GM12878 (cell line): ENCODE measurements at regions not wholly inside any gene's neighbourhood (a gene's known extent, or its start where the extent isn't known, plus 50 kb on each side); places are given as distances from the start of the nearest gene placed in this dataset.

ENCODE experiments used
- ATAC-seq: fragments of 200-7000 bp; cut with Tn5 transposase; 3 replicates; pipeline ENCODE4 v1.9.1; 2020; ENCODE audit warnings: mild to moderate bottlenecking, moderate library complexity
- BruUV-seq: library from RNA; stranded (reverse); fragments of 400-500 nt; replicated peaks from 2 replicates; lab custom pipeline; 2021; lab: Mats Ljungman, UMichigan
- CTCF ChIA-PET: fragments of 300-600 bp; sonication (Branson Sonifier 250); formaldehyde crosslinking; extraction: SDS; loops from one replicate; lab custom pipeline; 2021; ENCODE audit warnings: inconsistent platforms; lab: Yijun Ruan, JAX
- POLR2A ChIA-PET: fragments of 350-600 bp; formaldehyde crosslinking; extraction: SDS; loops from one replicate; lab custom pipeline; 2021; ENCODE audit warnings: inconsistent platforms; lab: Charles Lee
- RAD21 ChIA-PET: fragments of 300-600 bp; sonication (Branson Sonifier 250); formaldehyde crosslinking; loops from one replicate; lab custom pipeline; 2023; ENCODE audit warnings: antibody characterized with exemption; ENCODE audit not compliant: unreplicated experiment; lab: Charles Lee
- SMC1A ChIA-PET: fragments of 300-600 bp; sonication (Branson Sonifier 250); formaldehyde crosslinking; loops from one replicate; lab custom pipeline; 2023; ENCODE audit not compliant: unreplicated experiment, uncharacterized antibody; lab: Charles Lee
- DNase-seq: peaks from one replicate; pipeline ENCODE4 v3.0.0-alpha.2; 2011; ENCODE audit warnings: low read depth, low spot score
- FAIRE-seq: peaks from 3 replicates; lab custom pipeline; 2011; peaks lifted over from hg19 to GRCh38; lab: Jason Lieb, UNC
- H2AFZ ChIP-seq: 2 replicates; pipeline ENCODE4 v1.6.0; 2011; ENCODE audit warnings: low read depth, low read length, control low read depth; ENCODE audit not compliant: control insufficient read depth
- H3K27ac ChIP-seq: 2 replicates; pipeline ENCODE4 v1.5.1; 2011; ENCODE audit warnings: control low read depth; ENCODE audit not compliant: control insufficient read depth, insufficient read depth
- H3K27me3 ChIP-seq, 2 experiments: replicated peaks in 1 of 2; 2 replicates each; pipeline versions ENCODE4 v1.6.0 to v1.6.1; 2011; ENCODE audit warnings: low read length in 1 of 2; ENCODE audit not compliant: control insufficient read depth in 2 of 2, insufficient read depth in 2 of 2
- H3K36me3 ChIP-seq, 2 experiments: 2 replicates each; pipeline ENCODE4 v1.5.1; 2011; ENCODE audit warnings: low read length in 1 of 2; ENCODE audit not compliant: control insufficient read depth in 2 of 2, insufficient read depth in 2 of 2
- H3K4me1 ChIP-seq: 2 replicates; pipeline ENCODE4 v1.6.1; 2011; ENCODE audit warnings: mild to moderate bottlenecking, low read length, moderate library complexity, mixed read lengths; ENCODE audit not compliant: control insufficient read depth, insufficient read depth
- H3K4me2 ChIP-seq: 2 replicates; pipeline ENCODE4 v1.6.0; 2011; ENCODE audit warnings: control low read depth; ENCODE audit not compliant: control insufficient read depth, insufficient read depth
- H3K4me3 ChIP-seq: fragments of 200-600 bp; sonication (generic); 2 replicates; pipeline ENCODE4 v1.5.1; 2016
- H3K79me2 ChIP-seq: 2 replicates; pipeline ENCODE4 v1.6.0; 2011; ENCODE audit warnings: low read length; ENCODE audit not compliant: control insufficient read depth, insufficient read depth
- H3K9ac ChIP-seq: 2 replicates; pipeline ENCODE4 v1.8.0; 2011; ENCODE audit warnings: low read length, control low read depth, mixed read lengths; ENCODE audit not compliant: control insufficient read depth, insufficient read depth
- H3K9me3 ChIP-seq: replicated peaks from 3 replicates; pipeline ENCODE4 v1.5.1; 2011; ENCODE audit warnings: mild to moderate bottlenecking, low read length; ENCODE audit not compliant: control insufficient read depth, insufficient read depth
- H4K20me1 ChIP-seq: 2 replicates; pipeline ENCODE4 v1.6.0; 2011; ENCODE audit not compliant: control insufficient read depth, insufficient read depth
- ATF7 ChIP-seq: fragments of 450-650 bp; IDR thresholded peaks from 2 replicates; pipeline ENCODE4 v1.6.1; 2016; ENCODE audit warnings: low read depth, mild to moderate bottlenecking
- BRCA1 ChIP-seq: IDR thresholded peaks from 2 replicates; pipeline ENCODE4 v1.6.1; 2011; ENCODE audit warnings: low read depth, low read length, improper control_type of control experiment
- NR2C1 ChIP-seq: fragments of 450-650 bp; IDR thresholded peaks from 2 replicates; pipeline ENCODE4 v1.6.1; 2017; ENCODE audit warnings: antibody characterized with exemption, mild to moderate bottlenecking, moderate library complexity
- RUNX3 ChIP-seq: IDR thresholded peaks from 2 replicates; pipeline ENCODE4 v1.6.1; 2012; ENCODE audit warnings: low read length, inconsistent platforms
- SUZ12 ChIP-seq: fragments of 200-600 bp; sonication (generic); IDR thresholded peaks from one replicate; pipeline ENCODE4 v1.6.1; 2018; ENCODE audit warnings: antibody characterized with exemption, mild to moderate bottlenecking; ENCODE audit not compliant: unreplicated experiment
- TCF3 ChIP-seq: IDR thresholded peaks from 2 replicates; pipeline ENCODE4 v1.6.1; 2012; ENCODE audit warnings: low read depth, mild to moderate bottlenecking, low read length, borderline replicate concordance; ENCODE audit not compliant: insufficient read depth
- whole genome bisulfite sequencing: methylation state at CpG from one replicate; pipeline ENCODE4 v1.1.6; 2016; ENCODE audit warnings: low lambda C conversion rate; ENCODE audit not compliant: insufficient replicate concordance, insufficient coverage; ENCODE audit errors: missing lambda C conversion rate; 5-methylcytosine and 5-hydroxymethylcytosine counted together
- in situ Hi-C: fragments of 300-500 bp; cut with MboI; formaldehyde crosslinking; loops from 9 replicates; pipeline ENCODE4 v1.14.3; 2018; ENCODE audit warnings: mixed read lengths
- intact Hi-C: fragments of 100-400 bp; cut with micrococcal nuclease; formaldehyde crosslinking; loops from one replicate; pipeline ENCODE4 v1.14.2; 2022; ENCODE audit not compliant: unreplicated experiment
- TF ChIP-seq, protein P1 (sequence below): fragments of 450-650 bp; IDR thresholded peaks from 2 replicates; pipeline ENCODE4 v1.6.1; 2017; ENCODE audit warnings: mild to moderate bottlenecking, moderate library complexity
- TF ChIP-seq, protein P2 (sequence below): fragments of 150-350 bp; IDR thresholded peaks from 2 replicates; pipeline ENCODE4 v1.6.1; 2014; ENCODE audit warnings: mild to moderate bottlenecking, low read depth, low read length

GRCh38 chr5:97629276-97629675, 446.2 kb upstream of the RIOK2 start (continued):
- no peak for TF ChIP-seq TCF3
- TF ChIP-seq, all 136 proteins: peak for 0

GRCh38 chr5:97635553-97635952, 452.5 kb upstream of the RIOK2 start:
- intact Hi-C loops = no loop called here
- Histone ChIP-seq H3K27me3 (no peaks in the 10 kb centered on the region), H3K27ac (no peak overlapping the region), H3K4me2 (no peak overlapping the region), H3K4me1 (no peaks in the 10 kb centered on the region), H3K9ac (no peak overlapping the region), H3K79me2 (no peaks in the 10 kb centered on the region), H3K36me3 (no peaks in the 10 kb centered on the region), H2AFZ (no peak overlapping the region), H3K9me3 (no peaks in the 10 kb centered on the region), H4K20me1 (no peaks in the 10 kb centered on the region), H3K4me3 (no peak overlapping the region)
- POLR2A ChIA-PET = no interaction called here
- 28% methylated on average over 2 of the region's 2 CpGs for WGBS
- RAD21 ChIA-PET = no interaction called here
- DNase-seq = peak; percentile 7
- ATAC-seq = peak; percentile 83
- SMC1A ChIA-PET = interaction anchor here (0.8 kb wide), 1 partner anchor 36 kb away, joined by 3 read pairs; no protein-coding TSS in a partner anchor
- no TSS peak for BruUV-seq
- no peak for FAIRE-seq
- CTCF ChIA-PET = no interaction called here
- in situ Hi-C loops = no loop called here
- TF ChIP-seq BRCA1 (no peak), ATF7 (no peak), NR2C1 (no peak), RUNX3 (peak; percentile 60), SUZ12 (no peak)
- TF ChIP-seq, protein P1, sequence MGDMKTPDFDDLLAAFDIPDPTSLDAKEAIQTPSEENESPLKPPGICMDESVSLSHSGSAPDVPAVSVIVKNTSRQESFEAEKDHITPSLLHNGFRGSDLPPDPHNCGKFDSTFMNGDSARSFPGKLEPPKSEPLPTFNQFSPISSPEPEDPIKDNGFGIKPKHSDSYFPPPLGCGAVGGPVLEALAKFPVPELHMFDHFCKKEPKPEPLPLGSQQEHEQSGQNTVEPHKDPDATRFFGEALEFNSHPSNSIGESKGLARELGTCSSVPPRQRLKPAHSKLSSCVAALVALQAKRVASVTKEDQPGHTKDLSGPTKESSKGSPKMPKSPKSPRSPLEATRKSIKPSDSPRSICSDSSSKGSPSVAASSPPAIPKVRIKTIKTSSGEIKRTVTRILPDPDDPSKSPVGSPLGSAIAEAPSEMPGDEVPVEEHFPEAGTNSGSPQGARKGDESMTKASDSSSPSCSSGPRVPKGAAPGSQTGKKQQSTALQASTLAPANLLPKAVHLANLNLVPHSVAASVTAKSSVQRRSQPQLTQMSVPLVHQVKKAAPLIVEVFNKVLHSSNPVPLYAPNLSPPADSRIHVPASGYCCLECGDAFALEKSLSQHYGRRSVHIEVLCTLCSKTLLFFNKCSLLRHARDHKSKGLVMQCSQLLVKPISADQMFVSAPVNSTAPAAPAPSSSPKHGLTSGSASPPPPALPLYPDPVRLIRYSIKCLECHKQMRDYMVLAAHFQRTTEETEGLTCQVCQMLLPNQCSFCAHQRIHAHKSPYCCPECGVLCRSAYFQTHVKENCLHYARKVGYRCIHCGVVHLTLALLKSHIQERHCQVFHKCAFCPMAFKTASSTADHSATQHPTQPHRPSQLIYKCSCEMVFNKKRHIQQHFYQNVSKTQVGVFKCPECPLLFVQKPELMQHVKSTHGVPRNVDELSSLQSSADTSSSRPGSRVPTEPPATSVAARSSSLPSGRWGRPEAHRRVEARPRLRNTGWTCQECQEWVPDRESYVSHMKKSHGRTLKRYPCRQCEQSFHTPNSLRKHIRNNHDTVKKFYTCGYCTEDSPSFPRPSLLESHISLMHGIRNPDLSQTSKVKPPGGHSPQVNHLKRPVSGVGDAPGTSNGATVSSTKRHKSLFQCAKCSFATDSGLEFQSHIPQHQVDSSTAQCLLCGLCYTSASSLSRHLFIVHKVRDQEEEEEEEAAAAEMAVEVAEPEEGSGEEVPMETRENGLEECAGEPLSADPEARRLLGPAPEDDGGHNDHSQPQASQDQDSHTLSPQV = no peak
- TF ChIP-seq, protein P2, sequence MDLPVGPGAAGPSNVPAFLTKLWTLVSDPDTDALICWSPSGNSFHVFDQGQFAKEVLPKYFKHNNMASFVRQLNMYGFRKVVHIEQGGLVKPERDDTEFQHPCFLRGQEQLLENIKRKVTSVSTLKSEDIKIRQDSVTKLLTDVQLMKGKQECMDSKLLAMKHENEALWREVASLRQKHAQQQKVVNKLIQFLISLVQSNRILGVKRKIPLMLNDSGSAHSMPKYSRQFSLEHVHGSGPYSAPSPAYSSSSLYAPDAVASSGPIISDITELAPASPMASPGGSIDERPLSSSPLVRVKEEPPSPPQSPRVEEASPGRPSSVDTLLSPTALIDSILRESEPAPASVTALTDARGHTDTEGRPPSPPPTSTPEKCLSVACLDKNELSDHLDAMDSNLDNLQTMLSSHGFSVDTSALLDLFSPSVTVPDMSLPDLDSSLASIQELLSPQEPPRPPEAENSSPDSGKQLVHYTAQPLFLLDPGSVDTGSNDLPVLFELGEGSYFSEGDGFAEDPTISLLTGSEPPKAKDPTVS = no peak
